ENCODE measurements at regions not wholly inside any gene's neighbourhood (a gene's known extent, or its start where the extent isn't known, plus 50 kb on each side); places are given as distances from the start of the nearest gene placed in this dataset.

- TF ChIP-seq GATA3 (IDR thresholded peaks at IDR 0.05; ENCODE audit: low read depth, low read length) (no peak), GATA2 (IDR thresholded peaks at IDR 0.05; ENCODE audit: low read depth, low read length) (no peak)
Observed at GRCh38 chr12:14275111-14275510, 90.4 kb upstream of the ATF7IP start.
